Skeletal muscle cell (primary cell): ENCODE measurements at regions not wholly inside any gene's neighbourhood (a gene's known extent, or its start where the extent isn't known, plus 50 kb on each side); places are given as distances from the start of the nearest gene placed in this dataset.
"Not testable (repeated sequence)": the region's sequence is repeated elsewhere in the genome, so short reads cannot be mapped to it uniquely, and the experiment has no call there.

ENCODE experiments used
- DNase-seq: peaks from one replicate; pipeline ENCODE4 v3.0.0-alpha.2; 2010; ENCODE audit warnings: low read depth
- H3K4me3 ChIP-seq: 2 replicates; pipeline ENCODE4 v1.5.1; 2011; ENCODE audit warnings: low read depth, mild to moderate bottlenecking, control low read depth, low read length, moderate library complexity

GRCh38 chr18:22684268-22684667 lies 248.9 kb upstream of the RBBP8 start:
- no peak overlapping the region for H3K4me3 ChIP-seq
- no peak for DNase-seq

DNA sequence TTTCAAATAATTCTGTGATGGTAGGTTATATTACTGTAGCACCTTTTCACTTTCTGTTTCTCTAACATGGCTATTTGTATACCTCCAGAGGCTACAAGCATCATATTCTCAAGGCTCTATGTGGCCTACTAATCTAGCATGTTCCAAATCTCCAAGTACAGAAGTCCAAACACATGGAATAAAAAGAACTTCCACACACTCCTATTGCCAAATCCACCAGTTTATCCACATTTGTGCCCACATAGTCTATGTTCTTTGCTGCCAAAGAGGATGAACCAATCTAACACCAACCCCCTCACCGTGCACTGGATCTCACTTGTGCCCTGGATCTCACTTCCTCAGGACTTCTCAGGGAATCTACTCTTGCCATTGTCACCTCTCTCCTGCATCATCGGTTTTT lies 247.3 kb upstream of the RBBP8 start:
- H3K4me3 ChIP-seq, result no peak overlapping the region
- no peak for DNase-seq

GRCh38 chr18:22687892-22688680 lies 245.0 kb upstream of the RBBP8 start:
- DNase-seq, result no peak
- H3K4me3 ChIP-seq, result no peak overlapping the region

- DNase-seq, result no peak
- H3K4me3 ChIP-seq, result no peak overlapping the region
These were observed 244.1 kb upstream of the RBBP8 start for GRCh38 chr18:22688877-22689496.

GRCh38 chr18:22689712-22690111 lies 243.4 kb upstream of the RBBP8 start:
- DNase-seq, result no peak
- no peak overlapping the region for H3K4me3 ChIP-seq

DNA sequence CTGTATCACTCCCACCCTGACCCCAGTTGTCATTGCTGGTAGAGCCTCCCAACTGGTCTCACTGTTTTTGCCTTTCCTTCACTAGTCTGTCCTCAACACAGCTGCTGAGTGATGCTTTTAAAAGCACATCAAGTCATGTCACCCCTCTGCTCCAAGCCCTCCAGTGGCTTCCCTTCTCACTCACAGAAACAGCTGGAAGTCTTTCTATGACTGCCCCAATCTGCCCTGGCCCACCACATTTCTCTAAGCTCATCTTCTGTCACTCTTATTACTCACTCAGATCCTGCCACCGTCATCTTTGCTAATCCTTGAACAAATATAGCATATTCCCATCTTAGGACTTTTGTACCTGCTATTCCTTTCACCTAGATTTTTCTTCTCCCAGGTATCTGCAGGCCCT lies 242.6 kb upstream of the RBBP8 start:
- H3K4me3 ChIP-seq, result no peak overlapping the region
- DNase-seq, result no peak

DNA sequence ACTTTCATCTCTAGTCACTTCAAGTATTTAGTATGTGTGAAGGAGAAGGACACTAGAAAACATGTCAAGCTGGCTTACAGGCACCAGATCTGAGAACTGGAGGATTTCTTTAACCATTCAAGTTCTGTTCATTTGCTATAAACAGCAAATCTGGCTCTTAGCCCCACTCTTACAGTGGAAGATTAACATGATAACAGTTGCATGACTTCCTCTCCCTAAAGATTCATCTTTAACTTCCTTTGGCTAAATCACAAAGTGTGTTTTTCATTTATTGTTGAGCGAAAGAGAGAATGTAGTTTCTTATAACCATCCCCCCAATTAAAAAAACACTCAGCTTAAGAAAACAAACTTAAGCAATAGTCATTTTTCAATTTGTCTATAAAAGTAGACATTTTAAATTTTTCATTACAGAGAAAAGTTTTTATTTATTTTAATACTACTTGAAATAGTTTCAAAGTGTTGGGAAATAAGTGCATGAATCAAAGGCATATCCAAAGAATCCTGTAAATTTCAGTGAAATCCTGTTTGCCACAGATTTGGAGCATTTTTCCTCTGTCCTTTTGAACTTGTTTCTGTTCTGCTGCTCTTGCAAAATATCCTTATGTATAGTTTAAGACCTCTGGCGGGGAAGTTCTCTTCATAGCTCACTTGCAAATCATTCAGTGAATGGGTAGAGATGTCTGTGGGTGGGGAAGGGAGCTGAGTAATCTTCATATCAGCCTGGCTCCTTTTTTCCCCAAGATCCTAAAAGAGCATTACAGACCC lies 241.0 kb upstream of the RBBP8 start:
- DNase-seq, result peak; percentile 92
- H3K4me3 ChIP-seq, result no peak overlapping the region

- H3K4me3 ChIP-seq, result no peak overlapping the region
- peak; percentile 89 for DNase-seq
These were observed 238.2 kb upstream of the RBBP8 start for GRCh38 chr18:22694954-22695353.

- H3K4me3 ChIP-seq, result no peak overlapping the region
These were observed 237.5 kb upstream of the RBBP8 start for GRCh38 chr18:22695674-22696073.

DNA sequence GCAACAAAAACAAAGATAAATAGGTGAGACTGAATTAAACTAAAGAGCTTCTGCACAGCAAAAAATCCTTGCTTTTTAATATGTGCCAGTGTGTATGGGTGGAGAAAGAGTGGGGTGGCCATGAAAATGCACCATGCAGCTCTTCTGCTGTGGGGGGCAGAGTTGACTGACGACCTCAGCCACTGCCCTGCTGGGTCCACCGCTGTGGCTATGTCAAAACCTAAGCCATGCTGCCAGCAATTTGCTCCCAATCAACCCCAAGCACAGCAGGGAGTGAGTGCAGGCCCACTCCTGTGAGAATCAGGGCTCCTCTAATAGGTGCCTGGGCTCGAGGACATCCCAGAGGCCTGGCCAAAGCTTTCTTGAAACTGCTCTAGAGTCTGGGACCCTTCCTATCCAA lies 235.6 kb upstream of the RBBP8 start:
- no peak for DNase-seq
- H3K4me3 ChIP-seq, result no peak overlapping the region

More at GRCh38 chr18:22695674-22696073, 237.5 kb upstream of the RBBP8 start:
- no peak for DNase-seq

DNA sequence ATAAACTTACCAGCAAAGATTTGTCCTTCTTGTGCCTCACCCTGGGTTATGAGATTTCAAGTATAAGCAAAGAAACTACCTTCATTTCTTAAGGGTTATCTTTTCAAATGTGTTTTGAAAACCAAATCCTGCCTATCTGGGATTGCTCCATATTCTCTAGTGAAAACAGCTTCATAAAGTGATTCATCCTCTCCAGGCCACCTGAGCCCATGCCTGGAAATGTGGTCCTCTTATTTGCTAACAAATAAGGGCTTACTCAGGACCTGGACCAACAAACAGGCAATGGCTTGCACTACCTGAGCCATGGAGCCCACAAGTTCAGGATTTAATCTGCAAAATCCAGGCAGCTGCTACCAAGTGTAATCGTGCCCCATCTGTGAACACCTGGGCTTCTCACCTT lies 234.4 kb upstream of the RBBP8 start:
- no peak overlapping the region for H3K4me3 ChIP-seq
- no peak for DNase-seq

- no peak overlapping the region for H3K4me3 ChIP-seq
- no peak for DNase-seq
These were observed 233.5 kb upstream of the RBBP8 start for GRCh38 chr18:22699629-22700028.

GRCh38 chr18:22700920-22701319 lies 232.2 kb upstream of the RBBP8 start:
- DNase-seq, result no peak
- H3K4me3 ChIP-seq, result no peak overlapping the region

DNA sequence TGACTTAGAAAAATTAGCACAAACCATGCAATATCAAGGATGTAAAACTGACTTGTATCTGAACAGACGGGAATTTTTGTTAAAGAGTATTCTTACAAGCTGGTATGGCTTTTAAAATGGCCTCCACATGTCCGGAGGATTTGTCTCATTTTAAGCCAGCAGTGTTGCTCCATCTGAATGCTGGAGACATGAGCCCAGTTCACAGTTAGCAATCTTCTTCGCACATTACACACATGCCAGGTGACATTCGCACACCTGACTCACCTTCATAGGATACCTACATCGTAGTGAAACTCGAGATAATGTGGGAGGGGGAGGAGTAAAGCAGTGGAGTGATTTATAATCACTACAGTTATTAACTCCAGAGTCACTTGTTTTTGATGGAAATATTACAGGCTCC lies 231.8 kb upstream of the RBBP8 start:
- no peak for DNase-seq
- no peak overlapping the region for H3K4me3 ChIP-seq

DNA sequence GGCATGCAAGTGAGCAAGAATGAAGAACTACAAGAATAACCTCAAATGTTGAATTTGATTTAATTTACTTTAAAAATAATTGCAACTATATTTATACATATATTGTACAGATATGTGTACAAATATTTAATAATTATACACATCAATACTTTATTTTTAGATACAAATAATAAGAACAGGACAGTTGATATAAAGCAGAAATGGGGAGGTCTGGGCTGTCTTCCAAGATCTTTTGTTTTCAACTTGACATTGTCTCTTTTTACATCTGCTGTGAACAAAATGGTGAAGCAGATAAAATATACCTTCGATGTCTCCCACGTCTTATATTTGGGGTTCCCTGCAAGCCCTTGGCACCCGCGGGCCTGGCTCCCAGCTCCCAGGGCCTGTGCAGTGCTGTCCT lies 231.3 kb upstream of the RBBP8 start:
- DNase-seq, result no peak
- H3K4me3 ChIP-seq, result no peak overlapping the region

DNA sequence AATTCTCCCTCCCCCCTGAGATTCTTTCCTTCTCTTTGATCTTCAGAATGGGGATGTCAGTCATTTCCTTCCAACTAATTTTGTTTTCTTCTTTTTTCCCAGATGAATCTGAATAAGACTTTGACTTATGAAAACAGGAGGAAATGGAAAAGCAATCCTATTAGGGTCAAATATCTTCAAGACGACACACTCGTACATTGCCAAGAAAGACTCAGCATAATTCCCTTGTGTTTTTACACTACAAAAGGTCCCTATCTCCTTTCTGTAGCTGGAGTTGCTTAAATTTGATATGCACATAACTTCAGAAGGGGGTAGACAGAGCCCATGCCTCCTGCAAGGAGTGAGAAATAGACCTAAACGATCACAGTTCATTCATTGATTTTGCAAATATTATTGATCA lies 230.3 kb upstream of the RBBP8 start:
- H3K4me3 ChIP-seq, result no peak overlapping the region
- no peak for DNase-seq

- DNase-seq, result no peak
- H3K4me3 ChIP-seq, result no peak overlapping the region
These were observed 229.1 kb upstream of the RBBP8 start for GRCh38 chr18:22703883-22704585.

GRCh38 chr18:22704586-22704918 lies 228.6 kb upstream of the RBBP8 start:
- DNase-seq, result no peak

DNA sequence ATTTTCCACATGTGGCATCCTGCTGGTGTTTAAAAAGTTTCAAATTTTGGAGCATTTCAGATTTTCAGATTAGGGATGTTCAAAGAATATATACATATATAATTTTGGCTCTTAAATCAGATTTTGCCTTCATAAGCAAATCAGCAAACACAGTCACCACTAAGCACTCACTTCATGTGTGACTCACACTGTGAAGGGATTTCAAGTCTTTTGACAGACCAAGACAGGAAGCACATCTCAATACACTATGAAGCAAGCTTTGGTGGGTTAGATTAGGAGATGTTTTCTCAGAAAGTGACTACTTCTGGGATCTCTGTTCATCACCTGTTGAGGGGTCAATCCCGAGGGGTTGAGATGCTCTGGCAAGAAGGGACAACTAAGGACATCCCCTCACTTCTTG lies 227.8 kb upstream of the RBBP8 start:
- peak; percentile 59 for DNase-seq
- H3K4me3 ChIP-seq, result no peak overlapping the region

More at GRCh38 chr18:22704586-22704918, 228.6 kb upstream of the RBBP8 start:
- H3K4me3 ChIP-seq, result no peak overlapping the region

GRCh38 chr18:22706025-22706424 lies 227.1 kb upstream of the RBBP8 start:
- H3K4me3 ChIP-seq, DNase-seq: not testable (repeated sequence)
